ENCODE measurements at regions not wholly inside any gene's neighbourhood (a gene's known extent, or its start where the extent isn't known, plus 50 kb on each side); places are given as distances from the start of the nearest gene placed in this dataset.
"Not testable (repeated sequence)": the region's sequence is repeated elsewhere in the genome, so short reads cannot be mapped to it uniquely, and the experiment has no call there.

DNA sequence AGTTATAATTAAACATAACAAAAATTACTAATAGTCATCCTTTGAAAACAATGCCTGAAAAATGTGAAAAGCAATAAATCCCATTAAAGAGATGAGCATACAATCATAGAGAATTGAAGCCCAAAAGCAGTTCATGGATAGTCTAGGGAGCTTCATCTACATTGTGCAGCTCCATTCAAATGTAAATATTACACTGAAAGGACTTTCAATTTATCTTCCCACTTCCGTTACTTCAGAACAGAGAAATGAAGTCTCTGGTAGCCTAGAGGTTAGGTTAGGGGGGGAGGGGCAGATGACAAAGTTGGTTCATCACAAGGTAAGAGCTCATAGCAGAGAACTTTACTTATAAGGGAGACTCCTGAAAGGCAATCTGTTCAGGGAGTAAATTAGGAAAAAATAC is 126.6 kb upstream of the RGPD4 start:
- no peak for DNase-seq (ENCODE audit: low spot score)

DNA sequence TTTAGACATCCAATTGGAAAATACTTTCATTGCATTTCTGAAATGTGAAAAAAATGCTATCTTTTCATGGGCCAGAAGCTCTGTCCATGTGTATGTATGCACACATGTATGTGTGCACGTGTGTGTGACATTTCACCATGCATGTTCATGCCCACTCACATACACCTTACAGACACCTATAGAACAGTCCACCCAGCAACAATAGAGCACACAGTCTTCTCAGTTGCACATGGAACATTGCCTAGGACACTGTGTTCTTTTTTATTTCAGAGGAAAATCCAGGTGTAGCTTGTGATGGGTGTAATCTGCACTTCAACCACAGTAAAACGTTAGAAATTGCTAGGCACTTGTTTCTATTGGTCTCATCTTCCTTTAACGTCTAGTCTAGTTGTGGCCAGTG is 114.8 kb upstream of the RGPD4 start:
- DNase-seq (ENCODE audit: low spot score), result no peak

DNA sequence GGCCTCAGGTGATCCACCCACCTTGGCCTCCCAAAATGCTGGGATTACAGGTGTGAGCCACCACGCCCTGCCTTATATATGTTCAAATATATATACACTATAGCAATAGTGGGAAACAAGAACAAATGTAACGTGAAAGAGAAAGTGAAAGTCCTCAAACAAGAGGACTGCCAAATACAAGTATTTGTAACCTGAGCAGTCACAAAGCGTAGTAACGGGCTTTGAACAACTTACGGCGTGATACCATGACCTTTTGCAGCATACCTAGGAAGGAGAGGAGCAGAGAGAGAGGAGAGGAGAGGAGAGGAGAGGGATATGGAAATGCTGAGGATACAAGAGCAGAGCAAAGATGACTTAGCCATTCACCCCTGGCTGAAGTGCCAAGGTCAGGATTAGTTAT is 113.8 kb upstream of the RGPD4 start:
- DNase-seq (ENCODE audit: low spot score), result no peak

DNA sequence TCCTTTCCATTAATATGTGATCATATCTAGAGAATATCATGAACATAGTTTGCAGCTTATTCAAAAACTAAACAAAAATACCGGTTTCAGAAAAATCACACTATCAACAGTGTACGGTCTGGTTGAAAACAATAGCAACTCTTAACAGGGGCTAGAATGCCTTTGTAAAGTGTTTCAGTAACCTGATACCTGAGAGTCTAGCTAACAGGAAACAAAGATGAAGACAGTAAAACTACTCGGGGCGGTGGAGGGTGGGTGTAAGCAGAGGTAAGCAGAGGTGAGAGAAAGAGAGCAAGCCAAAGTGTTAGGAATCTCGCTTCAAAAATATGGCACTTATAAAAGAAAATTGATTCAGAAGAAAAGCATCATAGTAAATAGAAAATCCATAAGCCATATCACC is 109.0 kb upstream of the RGPD4 start:
- DNase-seq (ENCODE audit: low spot score), result no peak

DNA sequence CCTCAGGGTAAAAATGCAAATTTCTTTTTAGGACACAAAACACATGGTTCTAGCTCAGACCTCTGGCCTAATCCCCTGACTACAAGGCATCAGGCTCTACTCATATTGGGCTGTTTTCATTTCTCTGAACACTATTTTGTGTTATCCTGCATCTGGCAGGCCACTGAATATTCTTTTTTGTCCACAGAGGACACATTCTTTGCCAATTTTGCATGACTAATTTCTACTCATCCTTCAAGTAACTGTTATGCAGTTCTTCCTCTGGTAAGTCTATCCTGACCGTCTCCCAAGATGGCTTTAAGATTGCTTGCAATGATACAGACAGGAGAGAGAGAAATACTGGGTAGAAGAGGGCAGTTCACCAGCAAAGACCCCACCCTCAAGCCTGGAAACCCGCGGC is 107.6 kb upstream of the RGPD4 start:
- DNase-seq (ENCODE audit: low spot score), result no peak

DNA sequence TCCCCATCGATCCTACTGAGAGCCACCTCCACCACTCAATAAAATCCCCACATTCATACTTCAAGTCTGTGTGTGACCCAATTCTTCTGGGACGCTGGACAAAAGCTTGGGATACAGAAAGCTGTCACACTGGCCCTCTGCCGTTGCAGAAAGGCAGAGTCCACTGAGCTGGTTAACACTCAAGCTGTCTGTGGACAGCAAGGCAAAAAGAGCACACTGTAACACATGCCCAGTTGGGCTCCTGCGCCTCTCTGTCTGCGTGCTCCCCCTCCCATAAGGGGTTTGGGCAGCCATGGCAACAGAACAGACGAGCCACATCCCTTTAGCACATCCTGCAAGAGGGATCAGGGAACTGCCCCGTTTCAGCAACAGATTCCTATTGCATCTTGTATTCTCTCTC is 106.9 kb upstream of the RGPD4 start:
- DNase-seq (ENCODE audit: low spot score), result no peak

DNA sequence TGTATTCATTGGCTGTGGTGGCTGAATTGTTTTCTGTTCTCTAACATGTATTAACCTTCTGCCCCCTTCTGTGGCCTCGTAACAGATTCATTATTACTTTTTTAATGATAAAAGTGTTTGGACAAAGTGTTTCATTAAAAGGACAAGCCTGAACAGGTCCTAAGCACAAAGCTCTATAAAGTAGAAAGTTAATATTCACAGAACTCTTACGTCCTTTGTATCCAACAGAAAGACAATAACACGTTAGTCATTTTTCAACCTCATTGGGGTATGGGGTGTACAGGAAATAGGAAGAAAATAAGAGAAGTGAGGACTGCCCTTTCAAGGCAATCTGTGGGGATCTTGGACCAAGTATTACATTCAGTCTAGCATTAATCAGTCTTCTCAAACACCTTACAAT is 105.5 kb upstream of the RGPD4 start:
- no peak for DNase-seq (ENCODE audit: low spot score)

DNA sequence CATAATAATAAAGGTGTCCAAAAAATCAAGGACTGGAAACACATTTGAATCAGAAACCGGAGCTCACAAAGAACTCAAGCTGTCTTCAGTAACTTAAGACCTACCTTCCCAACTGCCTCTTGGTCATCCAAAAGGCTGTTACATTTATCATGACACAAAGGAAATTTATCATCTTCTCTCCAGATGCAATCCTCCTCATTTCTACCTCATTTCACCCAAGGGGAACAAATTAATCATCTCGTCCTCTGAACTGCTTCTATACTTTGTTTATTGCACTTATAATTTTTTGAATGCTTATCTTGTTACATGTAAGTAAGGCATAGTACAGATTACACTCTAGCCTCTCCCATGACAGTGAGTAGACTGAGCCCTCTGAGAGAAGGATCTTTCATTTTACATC is 105.1 kb upstream of the RGPD4 start:
- DNase-seq (ENCODE audit: low spot score), result no peak

DNA sequence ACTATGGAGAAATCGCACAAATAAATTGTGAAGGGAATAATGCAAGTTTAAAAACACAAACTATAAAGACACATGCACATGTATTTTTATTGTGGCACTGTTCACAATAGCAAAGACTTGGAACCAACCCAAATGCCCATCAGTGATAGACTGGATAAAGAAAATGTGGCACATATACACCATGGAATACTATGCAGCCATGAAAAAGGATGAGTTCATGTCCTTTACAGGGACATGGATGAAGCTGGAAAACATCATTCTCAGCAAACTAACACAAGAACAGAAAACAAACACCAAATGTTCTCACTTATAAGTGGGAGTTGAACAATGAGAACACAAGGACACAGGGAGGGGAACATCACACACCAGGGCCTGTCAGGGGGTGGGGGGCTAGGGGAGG is 100.9 kb upstream of the RGPD4 start:
- DNase-seq (ENCODE audit: low spot score), result not testable (repeated sequence)

DNA sequence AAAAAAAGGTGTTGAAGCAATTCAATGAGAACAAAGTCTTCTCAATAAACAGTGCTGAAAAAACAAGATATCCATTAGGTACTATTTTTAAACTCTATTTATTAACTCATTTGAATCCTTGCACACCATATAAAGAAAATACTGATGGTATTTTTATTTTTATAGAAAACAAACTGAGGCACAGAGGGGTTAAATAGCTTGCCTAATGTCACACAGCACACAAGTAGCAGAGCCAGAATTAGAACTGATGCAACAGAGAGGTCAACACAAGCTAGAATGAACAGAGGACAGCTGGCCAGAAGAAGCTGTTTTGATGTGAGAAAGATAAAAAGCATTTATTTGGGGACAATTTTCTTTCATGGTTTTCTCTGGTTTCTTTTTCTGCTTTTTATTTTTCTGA is 99.4 kb upstream of the RGPD4 start:
- no peak for DNase-seq (ENCODE audit: low spot score)

DNA sequence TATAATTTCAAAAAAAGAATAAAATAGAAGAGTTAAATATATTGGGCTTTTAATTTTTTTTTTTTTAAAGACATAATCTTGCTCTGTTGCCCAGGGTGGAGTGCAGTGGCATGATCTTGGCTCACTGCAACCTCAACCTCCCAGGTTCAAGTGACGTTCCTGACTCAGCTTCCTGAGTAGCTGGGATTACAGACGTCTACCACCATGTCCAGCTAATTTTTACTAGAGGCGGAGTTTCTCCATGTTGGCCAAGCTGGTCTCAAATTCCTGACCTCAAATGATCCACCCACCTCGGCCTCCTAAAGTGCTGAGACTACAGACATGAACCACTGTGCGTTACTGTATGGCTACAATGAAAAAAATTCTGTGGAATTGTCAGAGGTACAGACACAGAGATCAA is 98.1 kb upstream of the RGPD4 start:
- no peak for DNase-seq (ENCODE audit: low spot score)

DNA sequence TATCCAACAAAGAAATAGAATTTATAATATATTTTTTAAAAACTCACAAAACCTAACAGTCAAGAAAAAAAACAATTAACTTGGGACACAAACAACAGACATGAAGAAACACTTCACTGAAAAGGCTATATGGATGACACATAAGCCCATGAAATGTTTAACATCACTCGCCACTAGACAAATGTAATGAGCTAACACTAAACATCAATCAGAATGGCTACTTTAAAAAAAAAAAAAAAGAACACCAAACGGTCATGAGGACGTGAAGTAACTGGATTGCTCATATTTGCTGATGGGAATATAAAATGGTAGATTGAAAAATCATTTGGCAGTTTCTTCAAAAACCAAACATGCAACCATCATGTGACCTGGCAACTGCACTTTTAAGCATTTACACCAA is 97.3 kb upstream of the RGPD4 start:
- no peak for DNase-seq (ENCODE audit: low spot score)

DNA sequence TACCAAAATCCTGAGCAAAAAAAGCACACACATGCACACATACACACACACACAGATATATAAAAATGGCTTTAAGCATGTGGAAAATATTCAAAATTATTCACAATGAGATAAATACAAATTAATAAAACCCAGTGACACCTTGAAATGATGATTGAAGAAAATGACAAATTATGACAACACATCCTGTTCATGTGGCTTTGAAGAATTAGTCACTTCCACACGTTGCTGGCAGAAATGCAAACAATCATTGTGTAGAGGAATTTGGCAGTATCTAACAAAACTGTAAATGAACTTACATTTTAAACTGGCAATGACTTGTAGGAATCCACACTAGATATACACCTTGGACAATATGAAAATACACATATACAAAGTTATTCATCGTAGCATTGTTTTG is 95.8 kb upstream of the RGPD4 start:
- DNase-seq (ENCODE audit: low spot score), result no peak

DNA sequence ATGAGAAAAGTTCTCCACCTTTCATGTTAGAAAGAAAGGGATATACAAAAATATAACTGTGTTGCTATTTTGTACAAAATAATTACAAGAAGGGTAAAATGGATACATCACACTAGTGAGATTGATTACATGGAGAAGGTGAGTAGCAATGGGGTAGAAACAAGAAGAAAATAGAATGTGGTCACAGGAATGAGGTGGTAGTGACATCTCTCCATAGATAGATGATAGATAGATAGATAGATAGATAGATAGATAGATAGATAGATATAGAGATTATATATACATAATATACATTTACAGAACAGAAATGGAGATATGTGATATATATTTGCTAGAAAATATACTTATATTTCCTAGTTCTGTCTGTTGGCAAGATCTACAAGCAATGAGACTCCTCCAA is 95.3 kb upstream of the RGPD4 start:
- DNase-seq (ENCODE audit: low spot score), result no peak

DNA sequence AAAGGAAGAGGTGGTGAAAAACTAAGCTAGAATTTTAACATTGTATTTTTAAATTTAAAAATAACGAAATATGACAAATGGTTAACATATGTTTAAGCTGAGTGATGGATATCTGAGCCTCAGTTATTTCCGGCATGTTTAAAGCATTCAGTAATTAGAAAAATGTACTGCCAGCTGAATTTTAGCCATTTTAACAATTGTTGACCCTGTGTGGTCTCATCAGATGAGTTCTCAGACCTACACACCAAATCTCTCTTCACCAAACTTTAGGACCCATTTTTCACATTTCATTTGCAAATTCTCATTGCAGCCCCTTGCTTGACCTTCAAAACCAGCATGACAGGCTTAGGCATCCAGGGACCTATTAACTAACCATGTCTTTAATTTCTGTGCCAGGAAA is 91.5 kb upstream of the RGPD4 start:
- DNase-seq (ENCODE audit: low spot score), result no peak

DNA sequence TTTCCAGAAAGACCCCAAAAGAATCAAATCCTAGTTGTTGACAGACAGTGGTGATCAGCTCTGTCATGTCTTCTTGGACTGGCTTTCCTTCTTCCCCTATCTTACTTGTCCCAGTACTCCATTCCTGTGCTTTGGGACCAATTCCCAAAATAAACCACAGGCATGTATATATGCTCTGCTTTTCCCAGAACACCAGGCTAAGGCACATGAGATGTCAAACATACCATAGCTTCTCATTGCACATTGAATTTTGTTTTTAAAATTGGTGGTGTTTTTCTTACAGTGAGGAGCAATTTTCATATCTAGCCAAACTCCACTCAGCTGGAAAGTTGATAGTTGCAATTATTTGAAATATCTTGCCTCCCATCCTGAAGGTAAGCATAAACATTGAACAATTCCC is 88.9 kb upstream of the RGPD4 start:
- DNase-seq (ENCODE audit: low spot score), result no peak

DNA sequence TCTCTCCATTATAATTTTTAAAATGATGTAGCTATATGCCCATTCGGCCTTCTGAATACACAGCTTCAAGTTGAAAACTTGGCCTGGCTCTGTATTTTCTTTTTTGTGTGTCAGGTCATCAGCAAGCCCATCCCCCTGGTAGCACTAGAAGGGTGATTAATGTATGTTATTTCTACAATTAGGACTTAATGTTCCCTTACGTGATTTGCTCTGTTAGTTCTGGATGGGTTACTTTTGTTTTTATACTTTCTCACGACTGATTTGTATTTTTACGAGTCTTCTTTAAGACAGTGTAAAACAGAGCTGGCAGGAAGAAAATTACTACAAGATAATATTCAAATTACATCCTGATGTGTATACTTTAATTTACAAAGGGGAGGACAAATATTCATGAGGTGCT is 88.4 kb upstream of the RGPD4 start:
- DNase-seq (ENCODE audit: low spot score), result no peak

DNA sequence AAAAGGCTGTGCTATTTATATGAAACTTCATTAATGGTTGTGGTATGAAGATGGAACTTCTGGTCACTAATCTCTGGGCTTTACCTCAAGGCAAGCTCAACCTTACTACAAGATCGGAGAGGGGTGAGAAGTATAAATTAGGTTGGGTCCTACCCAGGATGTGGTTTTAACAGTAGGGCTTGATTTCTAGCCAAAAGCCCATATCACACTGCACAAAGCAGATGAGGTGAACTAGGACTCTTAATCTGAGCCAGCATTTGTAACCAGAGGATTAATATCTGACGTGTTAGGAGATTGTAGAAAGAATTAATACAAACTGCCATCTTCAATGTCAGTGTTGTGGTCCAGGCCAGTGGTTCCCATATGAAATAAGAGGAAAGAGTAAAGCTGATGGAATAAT is 86.4 kb upstream of the RGPD4 start:
- no peak for DNase-seq (ENCODE audit: low spot score)

DNA sequence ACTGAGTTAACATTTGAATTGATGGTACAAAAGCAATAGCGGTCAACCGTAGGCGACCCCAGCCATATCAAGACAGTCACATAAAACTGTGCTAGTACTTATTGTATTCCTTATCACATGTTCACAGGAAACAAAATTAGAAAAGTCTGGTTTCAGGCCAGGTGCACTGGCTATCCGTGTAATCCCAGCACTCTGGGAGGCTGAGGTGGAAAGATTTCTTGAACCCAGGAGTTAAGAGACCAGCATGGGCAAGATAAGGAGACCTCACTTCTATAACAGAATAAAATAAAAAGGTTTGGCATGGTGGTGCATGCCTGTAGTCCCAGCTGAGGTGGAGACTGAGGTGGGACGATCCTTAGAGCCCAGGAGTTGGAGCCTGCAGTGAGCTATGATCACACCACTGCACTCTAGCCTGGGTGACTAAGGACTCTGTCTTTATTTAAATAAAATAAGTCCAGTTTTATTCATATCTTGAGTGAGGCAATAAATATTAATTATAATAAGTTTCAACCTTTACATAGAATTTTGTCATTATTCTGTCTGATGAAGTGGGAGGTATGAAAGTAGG is 84.1 kb upstream of the RGPD4 start:
- no peak for DNase-seq (ENCODE audit: low spot score)

DNA sequence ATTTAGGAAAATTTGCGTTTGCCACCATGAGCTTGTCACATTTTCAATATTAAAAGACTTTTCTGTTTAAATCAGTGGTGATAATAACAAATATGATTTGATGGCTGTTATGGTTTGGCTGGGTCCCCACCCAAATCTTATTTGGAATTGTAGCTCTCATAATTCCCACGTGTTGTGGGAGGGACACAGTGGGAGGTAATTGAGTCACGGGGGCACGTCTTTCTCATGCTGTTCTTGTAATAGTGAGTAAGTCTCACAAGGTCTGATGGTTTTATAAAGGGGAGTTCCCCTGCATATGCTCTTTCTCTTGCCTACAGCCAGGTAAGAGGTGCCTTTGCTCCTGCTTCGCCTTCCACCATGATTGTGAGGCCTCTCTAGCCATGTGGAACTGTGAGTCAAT is 83.4 kb upstream of the RGPD4 start:
- no peak for DNase-seq (ENCODE audit: low spot score)

DNA sequence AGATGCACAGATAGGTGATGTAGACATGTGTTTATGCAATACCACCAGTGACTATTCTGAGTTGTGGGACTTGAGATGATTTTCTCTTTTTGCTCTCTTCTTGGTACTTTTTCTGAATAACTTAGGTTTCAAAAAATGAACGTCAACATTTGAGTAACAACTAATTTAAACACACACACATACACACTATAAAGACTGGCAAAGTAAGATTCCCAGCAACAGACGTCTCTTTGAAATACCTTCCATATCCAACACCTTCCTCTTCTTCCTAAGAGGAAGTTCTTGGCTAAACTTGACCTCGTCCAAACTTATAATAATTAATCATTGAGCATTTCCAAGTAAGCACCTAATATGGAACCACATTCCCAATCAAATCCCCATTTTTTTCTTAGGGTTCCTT is 81.6 kb upstream of the RGPD4 start:
- no peak for DNase-seq (ENCODE audit: low spot score)

DNA sequence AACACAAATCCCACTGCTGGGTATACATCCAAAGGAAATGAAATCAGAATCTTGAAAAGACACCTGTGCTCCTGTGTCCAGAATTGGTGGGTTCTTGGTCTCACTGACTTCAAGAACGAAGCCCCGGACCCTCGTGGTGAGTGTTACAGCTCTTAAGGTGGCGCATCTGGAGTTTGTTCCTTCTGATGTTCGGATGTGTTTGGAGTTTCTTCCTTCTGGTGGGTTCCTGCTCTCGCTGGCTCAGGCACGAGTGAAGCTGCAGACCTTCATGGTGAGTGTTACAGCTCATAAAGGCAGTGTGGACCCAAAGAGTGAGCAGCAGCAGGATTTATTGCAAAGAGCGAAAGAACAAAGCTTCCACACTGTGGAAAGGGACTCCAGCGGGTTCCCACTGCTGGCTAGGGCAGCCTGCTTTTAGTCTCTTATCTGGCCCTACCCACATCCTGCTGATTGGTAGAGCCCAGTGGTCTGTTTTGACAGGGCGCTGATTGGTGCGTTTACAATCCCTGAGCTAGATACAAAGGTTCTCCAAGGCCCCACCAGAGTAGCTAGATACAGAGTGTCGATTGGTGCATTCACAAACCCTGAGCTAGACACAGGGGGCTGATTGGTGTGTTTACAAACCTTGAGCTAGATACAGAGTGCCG is 80.0 kb upstream of the RGPD4 start:
- not testable (repeated sequence) for DNase-seq (ENCODE audit: low spot score)

DNA sequence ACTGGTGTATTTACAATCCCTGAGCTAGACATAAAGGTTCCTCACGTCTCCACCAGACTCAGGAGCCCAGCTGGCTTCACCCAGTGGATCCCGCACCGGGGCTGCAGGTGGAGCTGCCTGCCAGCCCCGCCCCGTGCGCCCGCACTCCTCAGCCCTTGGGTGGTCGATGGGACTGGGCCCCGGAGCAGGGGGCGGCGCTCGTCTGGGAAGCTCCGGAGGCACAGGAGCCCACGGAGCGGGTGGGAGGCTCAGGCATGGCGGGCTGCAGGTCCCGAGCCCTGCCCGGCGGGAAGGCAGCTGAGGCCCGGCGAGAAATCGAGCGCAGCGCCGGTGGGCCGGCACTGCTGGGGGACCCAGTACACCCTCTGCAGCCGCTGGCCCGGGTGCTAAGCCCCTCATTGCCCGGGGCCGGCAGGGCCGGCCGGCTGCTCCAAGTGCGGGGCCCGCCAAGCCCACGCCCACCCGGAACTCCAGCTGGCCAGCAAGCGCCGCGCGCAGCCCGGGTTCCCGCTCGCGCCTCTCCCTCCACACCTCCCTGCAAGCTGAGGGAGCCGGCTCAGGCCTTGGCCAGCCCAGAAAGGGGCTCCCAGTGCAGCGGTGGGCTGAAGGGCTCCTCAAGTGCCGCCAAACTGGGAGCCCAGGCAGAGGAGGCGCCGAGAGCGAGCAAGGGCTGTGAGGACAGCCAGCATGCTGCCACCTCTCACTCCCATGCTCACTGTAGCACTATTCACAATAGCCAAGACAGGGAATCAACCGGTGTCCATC is 79.3 kb upstream of the RGPD4 start:
- not testable (repeated sequence) for DNase-seq (ENCODE audit: low spot score)

All from SK-N-DZ (cell line).